GM23338 (cell line): ENCODE measurements at regions not wholly inside any gene's neighbourhood (a gene's known extent, or its start where the extent isn't known, plus 50 kb on each side); places are given as distances from the start of the nearest gene placed in this dataset.

ENCODE experiments used
- ATAC-seq: fragments of 200-7000 bp; cut with Tn5 transposase; 3 replicates; pipeline ENCODE4 v1.9.1; 2020
- DNase-seq: peaks from one replicate; pipeline ENCODE4 v3.0.0-alpha.2; 2015; ENCODE audit warnings: low spot score
- H2AFZ ChIP-seq: fragments of 200-600 bp; sonication (generic); 2 replicates; pipeline ENCODE4 v1.8.0; 2016; ENCODE audit warnings: antibody characterized with exemption, mild to moderate bottlenecking, moderate library complexity
- H3F3A ChIP-seq: fragments of 200-600 bp; sonication (generic); replicated peaks from 2 replicates; pipeline ENCODE4 v1.8.0; 2017; ENCODE audit warnings: antibody characterized with exemption, mixed run types, low read depth
- H3K27ac ChIP-seq: fragments of 200-600 bp; sonication (generic); 2 replicates; pipeline ENCODE4 v1.6.1; 2016; ENCODE audit warnings: low read depth
- H3K27me3 ChIP-seq: fragments of 200-600 bp; sonication (generic); 2 replicates; pipeline ENCODE4 v1.8.0; 2016; ENCODE audit warnings: mild to moderate bottlenecking, mixed run types, moderate library complexity; ENCODE audit not compliant: insufficient read depth
- H3K36me3 ChIP-seq: fragments of 200-600 bp; sonication (generic); 2 replicates; pipeline ENCODE4 v1.8.0; 2016; ENCODE audit warnings: mild to moderate bottlenecking; ENCODE audit not compliant: insufficient read depth
- H3K4me1 ChIP-seq: fragments of 200-600 bp; sonication (generic); 2 replicates; pipeline ENCODE4 v1.8.0; 2016; ENCODE audit warnings: mild to moderate bottlenecking, moderate library complexity; ENCODE audit not compliant: insufficient read depth
- H3K4me2 ChIP-seq: fragments of 200-600 bp; sonication (generic); 2 replicates; pipeline ENCODE4 v1.7.1; 2017; ENCODE audit warnings: mixed run types
- H3K4me3 ChIP-seq: fragments of 200-600 bp; sonication (generic); 2 replicates; pipeline ENCODE4 v1.6.1; 2016; ENCODE audit warnings: mixed run types
- H3K79me2 ChIP-seq: fragments of 200-600 bp; sonication (generic); replicated peaks from 2 replicates; pipeline ENCODE4 v1.8.0; 2017; ENCODE audit warnings: mild to moderate bottlenecking; ENCODE audit not compliant: insufficient read depth
- H3K9me2 ChIP-seq: fragments of 200-600 bp; sonication (generic); 2 replicates; pipeline ENCODE4 v1.8.0; 2017; ENCODE audit not compliant: insufficient read depth
- H4K20me1 ChIP-seq: fragments of 200-600 bp; sonication (generic); replicated peaks from 2 replicates; pipeline ENCODE4 v1.8.0; 2017; ENCODE audit warnings: mild to moderate bottlenecking; ENCODE audit not compliant: insufficient read depth
- H3K27ac Mint-ChIP-seq: 2 replicates; pipeline ENCODE4 v1.8.0; 2020; ENCODE audit warnings: inconsistent platforms, mild to moderate bottlenecking, moderate library complexity, mixed read lengths
- H3K27me3 Mint-ChIP-seq: 3 replicates; pipeline ENCODE4 v1.8.0; 2022; ENCODE audit warnings: low read depth, mild to moderate bottlenecking, moderate library complexity, mixed read lengths, inconsistent platforms; ENCODE audit not compliant: insufficient read depth, poor library complexity
- H3K36me3 Mint-ChIP-seq: 3 replicates; pipeline ENCODE4 v1.8.0; 2021; ENCODE audit warnings: low read depth, mild to moderate bottlenecking, inconsistent platforms, moderate library complexity, mixed read lengths
- H3K4me1 Mint-ChIP-seq: 3 replicates; pipeline ENCODE4 v1.8.0; 2020; ENCODE audit warnings: mild to moderate bottlenecking, inconsistent platforms, mixed read lengths
- H3K4me3 Mint-ChIP-seq: 3 replicates; pipeline ENCODE4 v1.8.0; 2021; ENCODE audit warnings: moderate library complexity, mild to moderate bottlenecking, inconsistent platforms, mixed read lengths
- H3K9me3 Mint-ChIP-seq: 3 replicates; pipeline ENCODE4 v1.8.0; 2020; ENCODE audit warnings: moderate library complexity, mild to moderate bottlenecking, inconsistent platforms, mixed read lengths
- POLR2AphosphoS5 ChIP-seq: IDR thresholded peaks from 2 replicates; pipeline ENCODE4 v1.6.1; 2016; ENCODE audit warnings: antibody characterized with exemption, low read depth
- ZNF331 ChIP-seq: fragments of 250-450 bp; sonication (Bioruptor Pico); IDR thresholded peaks from 2 replicates; pipeline ENCODE4 v1.5.0; 2020; ENCODE audit warnings: low read depth, mild to moderate bottlenecking, moderate library complexity
- TF ChIP-seq, protein P1 (sequence below): fragments of 250-450 bp; sonication (Bioruptor Pico); IDR thresholded peaks from 2 replicates; pipeline ENCODE4 v1.5.0; 2020; ENCODE audit warnings: mild to moderate bottlenecking, moderate library complexity

DNA sequence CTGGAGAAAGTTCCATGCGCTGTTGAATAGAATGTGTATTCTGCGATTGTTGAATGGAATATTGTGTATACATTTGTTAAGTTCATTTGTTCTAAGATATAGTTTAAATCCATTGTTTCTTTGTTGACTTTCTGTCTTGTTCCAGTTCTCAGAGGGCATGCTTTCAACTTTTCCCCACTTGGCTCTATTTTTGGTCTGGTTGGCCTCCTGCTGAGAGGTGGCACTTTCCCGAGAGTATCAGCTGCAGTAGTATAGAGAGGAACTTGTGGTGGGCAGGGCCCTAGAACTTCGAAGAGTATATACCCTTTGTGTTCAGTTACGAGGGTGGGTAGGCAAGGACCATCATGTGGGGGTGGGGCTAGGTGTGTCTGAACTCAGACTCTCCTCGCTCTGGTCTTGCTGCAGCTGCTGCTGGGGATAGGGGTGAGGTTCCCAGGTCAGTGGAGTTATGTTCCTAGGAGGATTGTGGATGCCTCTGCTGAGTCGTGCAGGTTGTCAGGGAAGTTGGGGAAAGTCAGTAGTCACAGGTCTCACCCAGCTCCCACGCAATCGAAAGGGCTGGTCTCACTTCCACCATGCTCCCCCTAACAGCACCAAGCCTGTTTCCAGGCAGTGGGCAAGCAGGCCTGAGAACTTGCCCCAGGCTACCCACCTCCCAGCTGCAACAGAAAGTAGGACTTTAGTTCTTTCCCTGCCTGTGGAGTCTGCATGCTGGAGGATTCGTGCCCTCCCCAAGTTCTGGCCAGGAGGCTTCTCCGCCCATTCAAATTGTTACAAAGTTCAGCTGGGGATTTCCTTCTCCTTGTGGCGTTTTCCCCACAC lies 118.9 kb upstream of the SSTR4 start:
- no peak overlapping the region for H3K27ac Mint-ChIP-seq
- H3K4me1 Mint-ChIP-seq, result no peaks in the 10 kb centered on the region
- no peak for ATAC-seq

More for the DNA sequence above, 118.9 kb upstream of the SSTR4 start:
- Histone ChIP-seq H3K36me3 (no peaks in the 10 kb centered on the region), H3K9me2 (peaks cover 9% of the 10 kb centered on the region; the same call in 1 of the 2 replicates), H3K4me2 (no peak overlapping the region), H2AFZ (no peak overlapping the region), H3F3A (no peaks in the 10 kb centered on the region), H3K4me3 (no peak overlapping the region), H3K4me1 (no peaks in the 10 kb centered on the region; the same call in 1 of the 2 replicates), H4K20me1 (no peaks in the 10 kb centered on the region), H3K27ac (no peak overlapping the region), H3K79me2 (no peaks in the 10 kb centered on the region), H3K27me3 (no peaks in the 10 kb centered on the region)
- no peak for TF ChIP-seq POLR2AphosphoS5
- TF ChIP-seq, protein P1, sequence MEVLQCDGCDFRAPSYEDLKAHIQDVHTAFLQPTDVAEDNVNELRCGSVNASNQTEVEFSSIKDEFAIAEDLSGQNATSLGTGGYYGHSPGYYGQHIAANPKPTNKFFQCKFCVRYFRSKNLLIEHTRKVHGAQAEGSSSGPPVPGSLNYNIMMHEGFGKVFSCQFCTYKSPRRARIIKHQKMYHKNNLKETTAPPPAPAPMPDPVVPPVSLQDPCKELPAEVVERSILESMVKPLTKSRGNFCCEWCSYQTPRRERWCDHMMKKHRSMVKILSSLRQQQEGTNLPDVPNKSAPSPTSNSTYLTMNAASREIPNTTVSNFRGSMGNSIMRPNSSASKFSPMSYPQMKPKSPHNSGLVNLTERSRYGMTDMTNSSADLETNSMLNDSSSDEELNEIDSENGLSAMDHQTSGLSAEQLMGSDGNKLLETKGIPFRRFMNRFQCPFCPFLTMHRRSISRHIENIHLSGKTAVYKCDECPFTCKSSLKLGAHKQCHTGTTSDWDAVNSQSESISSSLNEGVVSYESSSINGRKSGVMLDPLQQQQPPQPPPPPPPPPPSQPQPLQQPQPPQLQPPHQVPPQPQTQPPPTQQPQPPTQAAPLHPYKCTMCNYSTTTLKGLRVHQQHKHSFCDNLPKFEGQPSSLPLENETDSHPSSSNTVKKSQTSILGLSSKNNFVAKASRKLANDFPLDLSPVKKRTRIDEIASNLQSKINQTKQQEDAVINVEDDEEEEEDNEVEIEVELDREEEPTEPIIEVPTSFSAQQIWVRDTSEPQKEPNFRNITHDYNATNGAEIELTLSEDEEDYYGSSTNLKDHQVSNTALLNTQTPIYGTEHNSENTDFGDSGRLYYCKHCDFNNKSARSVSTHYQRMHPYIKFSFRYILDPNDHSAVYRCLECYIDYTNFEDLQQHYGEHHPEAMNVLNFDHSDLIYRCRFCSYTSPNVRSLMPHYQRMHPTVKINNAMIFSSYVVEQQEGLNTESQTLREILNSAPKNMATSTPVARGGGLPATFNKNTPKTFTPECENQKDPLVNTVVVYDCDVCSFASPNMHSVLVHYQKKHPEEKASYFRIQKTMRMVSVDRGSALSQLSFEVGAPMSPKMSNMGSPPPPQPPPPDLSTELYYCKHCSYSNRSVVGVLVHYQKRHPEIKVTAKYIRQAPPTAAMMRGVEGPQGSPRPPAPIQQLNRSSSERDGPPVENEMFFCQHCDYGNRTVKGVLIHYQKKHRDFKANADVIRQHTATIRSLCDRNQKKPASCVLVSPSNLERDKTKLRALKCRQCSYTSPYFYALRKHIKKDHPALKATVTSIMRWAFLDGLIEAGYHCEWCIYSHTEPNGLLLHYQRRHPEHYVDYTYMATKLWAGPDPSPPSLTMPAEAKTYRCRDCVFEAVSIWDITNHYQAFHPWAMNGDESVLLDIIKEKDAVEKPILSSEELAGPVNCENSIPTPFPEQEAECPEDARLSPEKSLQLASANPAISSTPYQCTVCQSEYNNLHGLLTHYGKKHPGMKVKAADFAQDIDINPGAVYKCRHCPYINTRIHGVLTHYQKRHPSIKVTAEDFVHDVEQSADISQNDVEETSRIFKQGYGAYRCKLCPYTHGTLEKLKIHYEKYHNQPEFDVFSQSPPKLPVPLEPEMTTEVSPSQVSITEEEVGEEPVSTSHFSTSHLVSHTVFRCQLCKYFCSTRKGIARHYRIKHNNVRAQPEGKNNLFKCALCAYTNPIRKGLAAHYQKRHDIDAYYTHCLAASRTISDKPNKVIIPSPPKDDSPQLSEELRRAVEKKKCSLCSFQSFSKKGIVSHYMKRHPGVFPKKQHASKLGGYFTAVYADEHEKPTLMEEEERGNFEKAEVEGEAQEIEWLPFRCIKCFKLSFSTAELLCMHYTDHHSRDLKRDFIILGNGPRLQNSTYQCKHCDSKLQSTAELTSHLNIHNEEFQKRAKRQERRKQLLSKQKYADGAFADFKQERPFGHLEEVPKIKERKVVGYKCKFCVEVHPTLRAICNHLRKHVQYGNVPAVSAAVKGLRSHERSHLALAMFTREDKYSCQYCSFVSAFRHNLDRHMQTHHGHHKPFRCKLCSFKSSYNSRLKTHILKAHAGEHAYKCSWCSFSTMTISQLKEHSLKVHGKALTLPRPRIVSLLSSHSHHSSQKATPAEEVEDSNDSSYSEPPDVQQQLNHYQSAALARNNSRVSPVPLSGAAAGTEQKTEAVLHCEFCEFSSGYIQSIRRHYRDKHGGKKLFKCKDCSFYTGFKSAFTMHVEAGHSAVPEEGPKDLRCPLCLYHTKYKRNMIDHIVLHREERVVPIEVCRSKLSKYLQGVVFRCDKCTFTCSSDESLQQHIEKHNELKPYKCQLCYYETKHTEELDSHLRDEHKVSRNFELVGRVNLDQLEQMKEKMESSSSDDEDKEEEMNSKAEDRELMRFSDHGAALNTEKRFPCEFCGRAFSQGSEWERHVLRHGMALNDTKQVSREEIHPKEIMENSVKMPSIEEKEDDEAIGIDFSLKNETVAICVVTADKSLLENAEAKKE (CRISPR knock-in tag), result no peak
- no peak for TF ChIP-seq ZNF331 (CRISPR knock-in tag)
- Mint-ChIP-seq H3K4me3 (no peak overlapping the region), H3K27me3 (no peaks in the 10 kb centered on the region), H3K9me3 (peaks cover 13% of the 10 kb centered on the region; the same call in 2 of the 3 replicates), H3K36me3 (no peaks in the 10 kb centered on the region)
- DNase-seq, result no peak
